Fibroblast of the aortic adventitia (primary cell): ENCODE measurements at regions not wholly inside any gene's neighbourhood (a gene's known extent, or its start where the extent isn't known, plus 50 kb on each side); places are given as distances from the start of the nearest gene placed in this dataset.

ENCODE experiments used
- DNase-seq: peaks from one replicate; pipeline ENCODE4 v3.0.0-alpha.2; 2010; ENCODE audit warnings: low read depth
- H3K4me3 ChIP-seq: 2 replicates; pipeline ENCODE4 v1.5.1; 2011; ENCODE audit warnings: low read depth, mild to moderate bottlenecking, control low read depth, low read length, moderate library complexity
- CTCF ChIP-seq: IDR thresholded peaks from 2 replicates; pipeline ENCODE4 v1.5.1; 2011; ENCODE audit warnings: mild to moderate bottlenecking, low read length, control low read depth, inconsistent platforms; ENCODE audit not compliant: insufficient read depth

DNA sequence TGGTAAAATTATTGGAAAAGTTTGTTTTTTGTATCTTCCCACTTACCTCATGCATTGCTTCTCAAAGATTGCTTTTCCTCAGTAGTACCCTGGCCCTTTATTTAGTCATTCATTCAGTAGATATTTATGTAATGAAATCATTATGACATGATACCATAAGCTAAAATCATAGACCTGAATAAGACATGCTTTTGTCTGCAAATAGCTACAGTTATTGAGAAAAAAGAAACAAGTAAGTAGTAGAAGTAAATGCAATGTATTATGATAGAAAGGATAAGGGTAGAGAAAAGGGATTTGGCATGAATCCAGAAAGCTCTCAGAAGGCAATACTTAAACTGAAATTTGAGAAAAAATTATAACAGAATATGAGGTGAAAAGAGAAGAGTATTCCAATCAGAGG lies 352.5 kb downstream of the GPM6A start:
- H3K4me3 ChIP-seq, result no peak overlapping the region
- TF ChIP-seq CTCF, result no peak
- peak; percentile 22 for DNase-seq

DNA sequence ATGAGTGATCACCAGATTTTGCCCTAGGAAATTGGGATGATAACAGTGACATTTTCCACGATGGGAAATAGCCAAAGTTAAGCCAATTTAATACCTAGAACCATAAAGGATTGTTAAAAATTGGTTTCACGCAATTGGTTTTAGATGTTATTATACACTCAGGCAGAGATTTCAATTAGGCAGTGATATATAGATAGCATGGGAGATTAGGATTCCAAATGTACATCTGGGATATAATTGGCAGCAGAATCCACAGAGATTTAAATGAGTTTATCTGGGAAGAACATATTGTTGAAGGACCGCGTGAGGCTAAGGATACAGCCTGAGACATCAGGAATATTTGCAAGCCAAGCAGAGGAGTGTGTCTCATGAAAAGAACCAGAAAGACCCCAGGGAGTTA lies 351.6 kb downstream of the GPM6A start:
- TF ChIP-seq CTCF, result no peak
- DNase-seq, result no peak
- no peak overlapping the region for H3K4me3 ChIP-seq

DNA sequence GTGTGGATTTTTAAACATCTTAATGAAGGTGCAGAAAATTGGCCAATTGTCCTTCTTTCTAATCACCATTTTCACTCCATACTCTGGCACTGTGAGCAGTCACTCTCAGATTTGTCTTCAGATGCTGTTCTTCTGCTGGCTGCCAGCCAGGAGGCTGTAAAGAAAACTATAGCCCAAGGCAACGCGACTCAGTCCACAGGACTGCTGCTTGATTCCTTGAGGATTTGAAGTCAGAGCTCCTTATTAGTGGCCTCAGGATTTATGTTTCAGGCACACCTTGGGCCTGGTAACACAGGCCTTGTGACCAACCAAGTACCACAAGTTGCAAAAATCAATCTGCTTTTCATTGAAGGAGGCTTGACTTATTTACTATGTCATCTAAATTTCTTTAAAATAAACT lies 342.6 kb downstream of the GPM6A start:
- H3K4me3 ChIP-seq, result no peak overlapping the region
- peak; percentile 18 for DNase-seq
- TF ChIP-seq CTCF, result no peak

- H3K4me3 ChIP-seq, result no peak overlapping the region
- peak; percentile 58 for DNase-seq
- no peak for TF ChIP-seq CTCF
Measured at GRCh38 chr4:175470131-175470530, 341.9 kb downstream of the GPM6A start.

- no peak overlapping the region for H3K4me3 ChIP-seq
- no peak for TF ChIP-seq CTCF
- DNase-seq, result no peak
Measured at GRCh38 chr4:175480404-175480803, 331.7 kb downstream of the GPM6A start.

DNA sequence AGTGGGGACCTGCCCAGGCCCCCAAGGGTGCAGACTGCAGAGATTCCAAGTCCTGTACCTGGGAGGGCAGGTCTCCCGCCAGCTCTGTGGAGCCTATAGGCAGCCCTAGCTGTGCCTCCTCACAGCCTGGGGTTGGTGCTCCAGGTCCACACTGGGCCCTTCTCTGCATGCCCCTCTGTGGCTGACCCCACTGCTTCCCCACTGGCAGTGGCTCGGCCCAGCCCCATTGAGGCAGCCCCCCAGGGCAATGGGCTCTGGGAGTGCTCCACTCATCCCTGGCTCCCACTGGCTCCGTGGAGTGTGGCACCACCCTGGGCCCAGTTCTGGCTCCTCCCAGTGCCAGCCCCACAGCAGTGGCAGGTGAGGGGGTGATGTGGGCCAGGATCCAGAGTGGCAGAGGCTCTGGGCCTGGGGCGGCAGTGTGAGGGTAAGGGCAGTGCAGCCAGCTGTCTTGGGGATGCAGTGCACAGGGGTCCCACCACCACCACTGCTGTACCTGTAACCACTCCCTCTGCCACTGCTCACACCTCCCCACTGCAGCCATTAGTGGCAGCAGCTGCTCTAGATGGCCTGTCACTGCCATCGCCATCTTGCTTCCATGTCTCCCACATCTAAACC lies 312.2 kb downstream of the GPM6A start:
- H3K4me3 ChIP-seq, result no peak overlapping the region
- no peak for TF ChIP-seq CTCF
- DNase-seq, result no peak

DNA sequence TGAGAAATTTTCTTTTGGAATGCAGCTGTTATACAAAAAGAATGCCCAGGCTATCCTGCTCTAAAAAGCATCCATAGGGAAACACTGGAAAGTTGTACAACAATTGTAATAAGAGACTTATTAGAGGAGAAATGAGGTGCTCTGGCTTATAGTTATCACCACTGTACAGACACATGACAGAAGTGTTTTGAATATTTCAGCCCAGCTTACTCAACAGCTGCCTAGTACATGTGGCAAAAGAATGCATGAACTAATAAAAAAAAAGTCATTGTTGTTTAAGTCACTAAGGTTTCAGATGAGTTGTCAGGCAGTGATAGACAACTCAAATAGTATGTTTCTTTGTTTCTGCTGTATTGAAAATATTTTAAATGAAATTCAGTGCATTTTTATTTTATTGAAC lies 307.7 kb downstream of the GPM6A start:
- TF ChIP-seq CTCF, result no peak
- no peak overlapping the region for H3K4me3 ChIP-seq
- DNase-seq, result peak; percentile 11
